HL-60 (cell line): ENCODE measurements at regions not wholly inside any gene's neighbourhood (a gene's known extent, or its start where the extent isn't known, plus 50 kb on each side); places are given as distances from the start of the nearest gene placed in this dataset.

ENCODE experiments used
- CTCF ChIP-seq: IDR thresholded peaks from one replicate; pipeline ENCODE4 v1.5.1; 2011; ENCODE audit warnings: low read length, control low read depth, inconsistent platforms; ENCODE audit not compliant: insufficient read depth
- GABPA ChIP-seq: IDR thresholded peaks from 2 replicates; pipeline ENCODE4 v1.6.1; 2012; ENCODE audit warnings: low read depth
- POLR2AphosphoS5 ChIP-seq: IDR thresholded peaks from 2 replicates; pipeline ENCODE4 v1.6.1; 2012; ENCODE audit warnings: low read depth
- REST ChIP-seq: IDR thresholded peaks from 2 replicates; pipeline ENCODE4 v1.6.1; 2012; ENCODE audit warnings: low read depth; ENCODE audit not compliant: insufficient replicate concordance
- SPI1 ChIP-seq: IDR thresholded peaks from 2 replicates; pipeline ENCODE4 v1.6.1; 2012; ENCODE audit warnings: low read depth, mild to moderate bottlenecking, borderline replicate concordance

GRCh38 chr6:141498977-141499376 lies 633.7 kb upstream of the GJE1 start:
- TF ChIP-seq CTCF (no peak), REST (no peak), GABPA (no peak), SPI1 (no peak), POLR2AphosphoS5 (no peak)
